SU-DHL-6 (cell line): ENCODE measurements at regions not wholly inside any gene's neighbourhood (a gene's known extent, or its start where the extent isn't known, plus 50 kb on each side); places are given as distances from the start of the nearest gene placed in this dataset.

Experiments
- CTCF ChIP-seq: fragments of 200-600 bp; sonication (generic); IDR thresholded peaks from one replicate; pipeline ENCODE4 v1.5.1; 2017; ENCODE audit warnings: antibody characterized with exemption, mild to moderate bottlenecking, low read length, moderate library complexity; ENCODE audit not compliant: insufficient read depth, poor library complexity, severe bottlenecking
- EZH2phosphoT487 ChIP-seq: fragments of 200-600 bp; sonication (generic), shearing (Covaris generic); conservative IDR thresholded peaks from 2 replicates; pipeline ENCODE4 v1.6.1; 2018; ENCODE audit warnings: mild to moderate bottlenecking, antibody characterized with exemption, low read length, moderate library complexity, mixed read lengths

GRCh38 chr2:199085261-199085660 lies 372.5 kb downstream of the SATB2 start:
- no peak for TF ChIP-seq CTCF
- TF ChIP-seq EZH2phosphoT487 = no peak
